ENCODE measurements at regions not wholly inside any gene's neighbourhood (a gene's known extent, or its start where the extent isn't known, plus 50 kb on each side); places are given as distances from the start of the nearest gene placed in this dataset.
"Not testable (repeated sequence)": the region's sequence is repeated elsewhere in the genome, so short reads cannot be mapped to it uniquely, and the experiment has no call there.

GRCh38 chr17:36691606-36692005 lies 90.2 kb downstream of the MRM1 start:
- no peak for ATAC-seq

GRCh38 chr17:36695082-36695481 lies 93.7 kb downstream of the MRM1 start:
- DNase-seq (ENCODE audit: low spot score), result no peak

More at GRCh38 chr17:36691606-36692005, 90.2 kb downstream of the MRM1 start:
- DNase-seq (ENCODE audit: low spot score), result no peak

GRCh38 chr17:36695710-36696109 lies 94.3 kb downstream of the MRM1 start:
- DNase-seq (ENCODE audit: low spot score); ATAC-seq: not testable (repeated sequence)

More at GRCh38 chr17:36695082-36695481, 93.7 kb downstream of the MRM1 start:
- ATAC-seq, result no peak

- ATAC-seq, result no peak
Measured at GRCh38 chr17:36696805-36697204, 95.4 kb downstream of the MRM1 start.

GRCh38 chr17:36697903-36698530 lies 96.6 kb downstream of the MRM1 start:
- no peak for ATAC-seq
- no peak for DNase-seq (ENCODE audit: low spot score)

More at GRCh38 chr17:36696805-36697204, 95.4 kb downstream of the MRM1 start:
- DNase-seq (ENCODE audit: low spot score), result no peak

- ATAC-seq, result no peak
- DNase-seq (ENCODE audit: low spot score), result no peak
Measured at GRCh38 chr17:36701429-36702099, 100.2 kb downstream of the MRM1 start.

GRCh38 chr17:36702636-36703035 lies 101.3 kb downstream of the MRM1 start:
- DNase-seq (ENCODE audit: low spot score) (no peak), ATAC-seq (no peak)

GRCh38 chr17:36703860-36704266 lies 102.5 kb downstream of the MRM1 start:
- ATAC-seq (peak; percentile 71), DNase-seq (ENCODE audit: low spot score) (peak; percentile 51)

GRCh38 chr17:36705283-36705795 lies 104.0 kb downstream of the MRM1 start:
- no peak for ATAC-seq
- DNase-seq (ENCODE audit: low spot score), result no peak

- DNase-seq (ENCODE audit: low spot score), result peak; percentile 54
- ATAC-seq, result peak; percentile 91
Measured at GRCh38 chr17:36705874-36706731, 104.7 kb downstream of the MRM1 start.

- DNase-seq (ENCODE audit: low spot score), result no peak
- ATAC-seq, result no peak
Measured at GRCh38 chr17:36707904-36708303, 106.5 kb downstream of the MRM1 start.

- DNase-seq (ENCODE audit: low spot score) (no peak), ATAC-seq (no peak)
Measured at GRCh38 chr17:36714789-36715188, 113.4 kb downstream of the MRM1 start.

GRCh38 chr17:36715951-36716350 lies 114.6 kb downstream of the MRM1 start:
- DNase-seq (ENCODE audit: low spot score) (no peak), ATAC-seq (no peak)

- no peak for ATAC-seq
Measured at GRCh38 chr17:36717088-36717487, 115.7 kb downstream of the MRM1 start.

GRCh38 chr17:36720131-36720530 lies 118.7 kb downstream of the MRM1 start:
- no peak for DNase-seq (ENCODE audit: low spot score)
- ATAC-seq, result no peak

More at GRCh38 chr17:36717088-36717487, 115.7 kb downstream of the MRM1 start:
- DNase-seq (ENCODE audit: low spot score), result no peak

- ATAC-seq (no peak), DNase-seq (ENCODE audit: low spot score) (no peak)
Measured at GRCh38 chr17:36721560-36722120, 120.3 kb downstream of the MRM1 start.

GRCh38 chr17:36722121-36722902 lies 120.9 kb downstream of the MRM1 start:
- DNase-seq (ENCODE audit: low spot score) (no peak), ATAC-seq (peak; percentile 73)

- ATAC-seq, result no peak
Measured at GRCh38 chr17:36722903-36723263, 121.5 kb downstream of the MRM1 start.

GRCh38 chr17:36723459-36724025 lies 122.2 kb downstream of the MRM1 start:
- ATAC-seq (no peak), DNase-seq (ENCODE audit: low spot score) (no peak)

More at GRCh38 chr17:36722903-36723263, 121.5 kb downstream of the MRM1 start:
- DNase-seq (ENCODE audit: low spot score), result no peak

- DNase-seq (ENCODE audit: low spot score), result no peak
- ATAC-seq, result no peak
Measured at GRCh38 chr17:36726199-36726598, 124.8 kb downstream of the MRM1 start.
